ENCODE measurements at regions not wholly inside any gene's neighbourhood (a gene's known extent, or its start where the extent isn't known, plus 50 kb on each side); places are given as distances from the start of the nearest gene placed in this dataset.
"Not testable (repeated sequence)": the region's sequence is repeated elsewhere in the genome, so short reads cannot be mapped to it uniquely, and the experiment has no call there.

- not testable (repeated sequence) for TF ChIP-seq ZNF138 (tag by site-specific recombination; IDR thresholded peaks at IDR 0.05; ENCODE audit: borderline replicate concordance); CTCF (tag by site-specific recombination; IDR thresholded peaks at IDR 0.05); ZNF184 (tag by site-specific recombination; IDR thresholded peaks at IDR 0.05); ATF2 (tag by site-specific recombination; IDR thresholded peaks at IDR 0.05; ENCODE audit: low read depth)
Measured at GRCh38 chr9:41650086-41650485, 461.0 kb upstream of the ZNG1F start.
